T follicular helper cell (primary cell): ENCODE measurements at regions not wholly inside any gene's neighbourhood (a gene's known extent, or its start where the extent isn't known, plus 50 kb on each side); places are given as distances from the start of the nearest gene placed in this dataset.
"Not testable (repeated sequence)": the region's sequence is repeated elsewhere in the genome, so short reads cannot be mapped to it uniquely, and the experiment has no call there.

Experiments used
- DNase-seq: peaks from one replicate; pipeline ENCODE4 v3.0.0-alpha.2; 2020; ENCODE audit warnings: low read depth

DNA sequence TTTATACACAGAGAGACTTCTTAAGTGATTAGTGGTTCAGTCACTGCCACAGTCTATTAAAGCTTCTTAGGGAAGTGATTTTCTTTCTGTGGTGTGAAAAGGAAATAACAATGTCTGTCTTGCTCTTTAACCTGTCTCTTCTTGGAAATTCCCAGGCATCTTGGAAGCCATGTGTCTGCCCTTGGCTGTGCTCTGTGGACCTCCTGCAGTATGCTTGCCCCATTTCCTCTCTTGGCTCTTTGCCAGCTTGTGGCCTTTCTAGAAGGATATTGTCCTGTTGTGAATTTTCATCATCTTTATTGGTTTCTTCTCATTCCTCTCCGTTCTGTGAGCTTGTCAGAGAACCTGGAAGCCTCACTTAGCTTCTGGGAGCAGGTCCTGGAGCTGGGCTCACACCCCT, 338.4 kb upstream of the C2CD4B start:
- DNase-seq: no peak

DNA sequence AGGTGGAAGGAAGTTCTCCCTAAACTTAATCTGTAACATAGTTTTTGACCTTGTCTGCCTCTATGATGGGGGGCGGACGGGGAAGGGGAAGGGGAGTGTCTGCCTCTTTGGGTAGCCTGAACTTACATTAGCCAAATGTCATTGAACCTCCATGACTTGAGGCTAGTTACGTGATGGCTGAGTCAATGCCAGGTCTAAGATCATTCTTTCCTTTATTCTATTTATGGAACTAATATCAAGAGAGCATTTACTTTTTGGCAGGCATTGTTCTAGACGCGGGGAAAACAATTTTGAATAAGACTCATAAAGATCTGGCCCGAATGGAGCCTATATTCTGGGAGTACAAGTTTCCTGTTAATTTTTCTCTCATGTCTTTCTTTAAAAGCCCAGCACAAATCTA, 340.7 kb upstream of the C2CD4B start:
- no peak for DNase-seq

DNA sequence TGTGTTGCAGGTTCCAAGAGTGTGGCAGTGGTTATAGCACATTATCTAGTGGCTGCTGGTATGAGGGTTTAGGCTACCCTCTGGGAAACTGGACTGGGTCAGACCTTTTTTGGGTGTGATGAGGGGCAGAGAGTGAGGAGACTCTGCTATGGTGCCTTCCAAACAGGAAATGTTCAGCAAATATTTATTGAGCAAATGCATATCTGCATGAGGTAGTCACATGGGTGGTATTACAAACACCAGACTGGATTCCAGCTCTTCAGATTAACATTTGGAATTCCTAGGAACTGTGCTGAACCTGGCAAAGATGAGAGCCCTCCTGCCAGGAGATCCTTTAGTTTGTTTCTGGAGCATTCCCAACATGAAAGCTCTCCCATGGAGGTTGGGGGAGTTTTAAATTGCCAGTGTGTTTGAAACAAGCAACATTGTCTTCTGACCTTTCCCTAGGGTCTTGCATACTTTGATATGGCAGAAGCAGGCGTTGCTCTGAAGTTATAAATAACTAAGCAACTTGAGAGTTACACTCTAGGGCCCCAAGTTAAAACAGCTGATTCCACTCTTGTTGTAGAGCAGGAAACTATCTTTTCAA, 341.2 kb upstream of the C2CD4B start:
- DNase-seq: no peak

DNA sequence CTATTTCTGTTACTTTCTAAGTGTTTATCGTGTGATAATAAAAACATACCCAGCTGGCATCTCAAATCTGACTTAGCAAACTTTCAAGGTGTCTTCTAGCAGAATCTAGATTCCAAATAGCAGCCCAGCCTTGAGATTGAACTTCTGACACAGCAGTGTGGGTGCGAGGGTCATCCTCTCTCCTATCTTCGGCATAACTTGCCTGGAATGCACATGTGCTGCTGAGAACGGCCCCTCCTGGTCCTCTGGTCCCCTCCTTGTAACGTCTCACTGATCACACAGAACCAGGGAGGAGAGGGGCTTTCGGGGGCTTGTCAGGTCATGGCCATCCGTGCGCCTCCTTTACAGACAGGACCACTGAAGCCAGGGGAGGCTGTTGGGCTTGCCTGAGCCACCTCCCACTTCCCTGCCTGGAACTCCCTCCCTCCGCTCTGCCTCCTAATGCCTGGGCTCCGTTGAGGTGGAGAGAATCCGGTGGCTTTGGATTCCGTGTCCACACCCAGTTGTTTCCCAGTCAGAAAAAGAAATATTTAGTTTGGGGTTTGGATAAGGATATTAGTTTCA, 344.4 kb upstream of the C2CD4B start:
- no peak for DNase-seq

DNA sequence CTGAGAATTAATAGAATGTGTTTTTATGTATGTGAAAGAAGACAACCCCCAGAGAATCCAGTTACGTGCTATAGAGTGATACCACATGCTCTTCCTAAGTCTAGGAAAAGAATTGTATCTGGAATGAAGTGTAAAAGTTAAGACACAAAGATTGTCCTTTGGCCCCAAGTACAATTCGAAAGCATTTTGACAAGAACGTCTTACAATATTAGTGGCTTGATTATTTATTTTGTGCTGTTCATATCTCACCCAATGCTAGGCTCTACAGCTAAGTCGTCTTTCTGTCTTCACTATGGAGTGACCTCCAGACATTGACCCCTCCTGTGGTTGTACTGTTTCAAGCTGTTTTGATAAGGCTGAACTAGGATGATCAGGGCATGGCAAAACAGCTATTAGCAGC, 345.7 kb upstream of the C2CD4B start:
- no peak for DNase-seq

DNA sequence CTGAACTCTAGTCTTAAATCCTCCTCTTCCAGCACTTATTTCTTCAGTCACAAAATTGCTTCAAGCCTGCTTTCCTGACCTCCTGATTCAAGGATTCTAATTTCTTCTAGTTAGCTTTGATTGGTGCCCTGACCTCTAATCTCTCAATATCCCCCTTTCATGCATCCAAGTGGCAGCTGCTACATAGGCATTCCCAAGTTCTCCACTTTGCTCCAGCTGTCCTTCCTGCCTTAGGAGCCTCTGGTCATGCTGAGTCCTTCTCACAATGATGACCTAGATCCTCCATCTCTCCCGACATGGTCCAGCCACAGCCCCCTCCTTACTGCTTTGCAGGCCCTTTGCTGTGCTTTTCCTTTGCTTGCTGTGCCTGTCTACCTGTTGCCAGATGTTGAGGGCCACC, 347.8 kb upstream of the C2CD4B start:
- DNase-seq: no peak

DNA sequence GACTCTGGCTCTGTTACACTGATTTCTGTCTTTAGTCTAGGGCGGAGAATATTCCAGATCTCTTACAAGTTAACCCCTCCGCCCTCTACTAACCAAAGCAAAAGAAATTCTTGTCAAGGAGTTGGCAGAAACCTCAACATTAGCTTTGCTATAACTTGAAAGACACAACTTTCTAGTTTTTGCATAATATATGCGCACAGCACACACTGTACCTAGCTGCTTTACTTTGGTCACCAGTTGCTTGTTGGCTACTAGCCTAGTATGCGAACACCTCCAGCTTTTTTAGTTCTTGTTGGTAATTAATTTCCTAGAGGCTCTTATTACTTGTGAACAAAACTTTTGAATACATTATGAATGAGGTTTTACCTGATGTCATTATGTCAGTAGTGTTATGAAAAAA, 348.8 kb upstream of the C2CD4B start:
- no peak for DNase-seq

DNA sequence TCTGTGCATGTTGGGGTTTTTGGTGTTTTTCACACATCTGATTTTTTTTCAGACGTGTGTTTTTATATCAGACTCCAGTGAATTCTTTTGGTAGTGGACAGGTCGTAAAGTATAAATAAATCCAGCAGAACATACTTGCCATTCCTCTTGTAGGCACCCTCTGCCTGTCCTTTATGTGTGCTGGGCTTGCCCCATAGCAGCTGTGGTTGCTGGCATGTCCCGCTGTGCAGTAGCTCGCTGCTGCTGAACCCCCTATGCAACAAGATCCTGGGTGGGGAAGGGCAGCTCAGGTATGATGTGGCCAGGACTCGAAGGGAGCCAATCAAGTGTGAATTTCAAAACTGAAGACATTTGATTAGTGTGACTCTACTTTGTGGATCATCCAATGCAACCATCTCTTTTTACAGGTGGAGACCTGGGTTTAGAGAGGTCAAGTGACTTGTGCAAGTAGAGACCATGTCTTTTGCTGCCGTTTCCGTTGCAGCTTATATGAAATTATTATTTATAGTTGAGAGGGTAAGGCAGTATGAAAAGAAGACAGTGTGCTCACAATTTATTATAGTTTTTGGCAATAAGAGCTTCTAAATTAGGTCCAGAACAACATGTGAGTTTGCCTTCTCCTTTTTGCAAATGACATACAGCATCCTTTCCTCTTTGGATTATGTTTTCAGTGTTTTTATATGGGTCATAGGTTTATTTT, 350.8 kb upstream of the C2CD4B start:
- no peak for DNase-seq

DNA sequence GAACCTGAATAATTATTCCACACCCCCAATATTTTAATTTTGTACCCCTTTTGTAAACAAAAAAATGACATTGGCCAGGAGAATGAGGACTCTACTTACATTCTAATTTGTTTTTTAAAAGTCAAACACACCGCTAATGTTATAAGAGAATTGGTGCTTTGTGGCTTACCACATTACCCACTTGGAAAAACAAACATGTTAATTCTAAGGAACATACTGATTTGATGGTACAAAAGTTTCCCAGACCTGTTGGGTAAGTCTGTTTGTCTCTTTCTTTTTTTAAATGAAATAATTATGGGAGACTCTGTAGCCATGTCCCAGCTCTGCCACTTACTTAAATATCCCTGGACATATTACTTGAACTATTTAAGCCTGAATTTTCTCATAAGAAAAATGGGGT, 352.5 kb upstream of the C2CD4B start:
- no peak for DNase-seq

DNA sequence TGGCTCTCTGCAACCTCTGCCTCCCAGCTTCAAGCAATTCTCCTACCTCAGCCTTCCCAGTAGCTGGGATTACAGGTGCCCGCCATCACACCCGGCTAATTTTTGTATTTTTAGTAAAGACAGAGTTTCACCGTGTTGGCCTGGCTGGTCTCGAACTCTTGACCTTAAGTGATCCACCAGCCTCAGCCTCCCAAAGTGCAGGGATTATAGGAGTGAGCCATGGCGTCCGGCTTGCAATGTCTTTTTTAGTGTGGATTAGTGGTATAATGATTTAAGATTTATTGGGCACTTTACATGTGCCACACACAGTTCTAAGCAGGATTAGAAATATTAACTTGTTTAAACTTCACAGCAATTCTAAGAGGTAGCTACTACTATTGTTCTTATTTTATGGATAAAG, 353.6 kb upstream of the C2CD4B start:
- DNase-seq: not testable (repeated sequence)

DNA sequence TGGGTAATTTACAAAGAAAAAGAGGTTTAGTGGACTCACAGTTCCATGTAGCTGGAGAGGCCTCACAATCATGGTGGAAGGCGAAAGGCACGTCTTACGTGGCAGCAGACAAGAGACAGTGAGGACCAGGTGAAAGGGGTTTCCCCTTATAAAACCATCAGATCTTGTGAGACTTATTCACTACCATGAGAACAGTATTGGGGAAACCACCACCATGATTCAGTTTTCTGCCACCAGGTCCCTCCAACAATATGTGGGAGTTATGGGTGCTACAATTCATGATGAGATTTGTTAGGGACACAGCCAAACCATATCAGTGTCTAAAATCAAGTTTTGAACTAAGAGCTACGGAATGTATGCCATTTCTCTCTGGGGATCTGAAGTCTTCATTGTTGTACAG, 354.8 kb upstream of the C2CD4B start:
- no peak for DNase-seq

DNA sequence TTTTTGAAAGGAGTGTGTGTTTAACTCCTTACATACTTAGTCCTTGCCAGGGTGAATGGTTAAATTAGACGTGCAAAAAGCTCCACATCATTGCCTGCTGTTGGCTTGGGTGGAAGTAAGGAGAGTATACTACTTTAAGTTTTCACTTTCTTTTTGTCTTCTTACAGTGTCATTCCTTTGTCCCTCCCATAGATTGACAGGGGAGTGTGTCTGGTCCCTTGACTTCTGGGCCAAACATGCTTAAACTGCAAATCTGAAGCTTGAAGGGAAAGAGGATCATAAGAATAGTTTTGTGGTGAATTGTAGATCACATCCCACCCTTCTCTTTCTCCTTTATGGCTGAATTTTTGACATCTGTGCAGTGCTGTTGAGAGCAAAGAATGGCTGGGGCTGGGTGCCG, 355.8 kb upstream of the C2CD4B start:
- DNase-seq: no peak

DNA sequence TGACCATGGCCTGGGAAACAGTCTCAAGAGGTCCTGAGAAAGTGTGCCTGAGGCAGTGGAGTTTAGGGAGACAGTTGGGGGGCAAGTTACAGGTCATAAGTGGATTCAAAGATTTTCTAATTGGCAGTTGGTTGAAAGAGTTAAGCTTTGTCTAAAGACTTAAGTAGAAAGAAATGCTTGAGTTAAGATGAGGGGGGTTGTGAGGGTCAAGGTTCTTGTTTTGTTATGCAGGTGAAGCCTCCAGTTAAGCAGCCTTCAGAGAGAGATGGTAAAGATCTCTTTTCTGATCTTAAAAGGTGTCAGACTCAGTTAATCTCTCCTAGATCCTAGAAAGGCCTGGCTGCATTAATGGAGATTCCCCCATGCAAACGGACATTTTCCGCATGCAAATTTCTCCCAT, 356.3 kb upstream of the C2CD4B start:
- DNase-seq: no peak

DNA sequence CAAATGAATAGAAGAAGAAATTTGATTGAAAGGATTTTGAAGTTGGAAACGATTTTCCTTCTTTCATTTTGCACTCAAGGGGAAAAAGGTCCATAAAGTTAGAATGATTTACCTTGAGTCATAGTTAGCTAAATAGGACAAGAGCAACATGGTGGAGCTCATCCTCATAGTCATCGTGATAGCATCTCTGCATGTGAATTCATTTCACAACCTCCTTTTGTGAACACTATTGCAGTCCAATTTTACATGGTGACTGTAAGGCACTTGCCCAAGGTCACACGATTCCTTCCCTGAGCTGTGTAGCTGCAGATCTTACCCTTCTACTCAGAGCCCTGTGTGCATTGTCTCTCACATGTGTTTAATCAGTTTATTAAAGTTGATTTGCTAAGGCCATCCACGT, 359.8 kb upstream of the C2CD4B start:
- no peak for DNase-seq

DNA sequence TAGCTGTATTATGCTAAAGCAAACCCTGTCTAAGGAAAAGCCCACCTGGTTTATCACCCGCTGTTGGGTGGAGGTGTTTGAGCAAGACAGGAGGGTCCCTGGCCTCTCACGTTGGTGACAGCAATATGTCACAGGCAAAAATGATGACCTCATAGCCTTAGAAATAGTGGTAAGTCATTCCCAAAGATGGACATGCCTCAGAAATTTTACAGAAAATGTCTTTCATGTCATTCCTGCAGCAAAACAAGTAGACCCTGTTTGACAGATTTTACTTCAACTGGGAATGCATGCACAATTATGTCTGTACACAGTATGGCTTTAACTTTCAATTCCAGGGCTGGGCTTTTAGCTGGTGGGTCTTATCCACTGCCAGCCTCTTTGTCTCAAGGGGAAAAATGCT, 362.3 kb upstream of the C2CD4B start:
- DNase-seq: no peak

DNA sequence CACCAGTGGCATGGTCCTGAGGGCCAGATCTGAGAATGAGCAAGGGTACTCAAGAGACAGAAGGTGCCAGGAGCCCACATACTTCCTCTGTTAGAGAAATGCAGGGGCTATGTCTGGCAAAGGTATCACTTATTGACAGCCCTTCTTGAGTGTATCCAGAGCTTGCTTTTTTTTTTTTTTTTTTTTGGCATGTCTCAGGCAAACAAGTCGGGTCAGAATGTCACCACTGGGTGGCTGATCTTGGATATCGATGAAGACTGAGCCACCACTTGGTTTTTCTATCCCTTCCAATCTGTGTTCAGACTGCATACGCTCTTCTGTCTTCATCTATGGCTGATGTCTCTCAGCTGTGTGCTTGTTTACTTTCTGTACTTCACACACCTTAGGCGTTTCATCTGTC, 363.4 kb upstream of the C2CD4B start:
- no peak for DNase-seq

DNA sequence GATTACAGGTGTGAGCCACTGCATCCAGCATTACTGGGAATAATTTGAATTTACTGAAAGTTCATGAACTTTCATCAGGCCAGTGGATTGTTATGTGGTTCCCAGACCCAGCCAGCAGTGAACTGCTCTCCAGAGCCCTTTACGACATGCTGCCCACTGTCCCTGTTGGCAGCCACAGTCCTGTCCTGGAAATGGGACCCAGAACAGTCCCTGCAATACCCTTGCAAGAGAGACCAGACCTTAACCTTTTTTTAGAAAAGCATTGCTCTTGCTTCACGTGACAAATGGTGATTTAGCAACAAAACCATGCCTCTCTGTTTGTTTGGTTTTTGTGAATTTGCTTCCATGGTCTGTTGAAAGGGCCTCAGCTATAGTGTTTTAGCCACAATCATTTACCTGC, 367.3 kb upstream of the C2CD4B start:
- DNase-seq: no peak

DNA sequence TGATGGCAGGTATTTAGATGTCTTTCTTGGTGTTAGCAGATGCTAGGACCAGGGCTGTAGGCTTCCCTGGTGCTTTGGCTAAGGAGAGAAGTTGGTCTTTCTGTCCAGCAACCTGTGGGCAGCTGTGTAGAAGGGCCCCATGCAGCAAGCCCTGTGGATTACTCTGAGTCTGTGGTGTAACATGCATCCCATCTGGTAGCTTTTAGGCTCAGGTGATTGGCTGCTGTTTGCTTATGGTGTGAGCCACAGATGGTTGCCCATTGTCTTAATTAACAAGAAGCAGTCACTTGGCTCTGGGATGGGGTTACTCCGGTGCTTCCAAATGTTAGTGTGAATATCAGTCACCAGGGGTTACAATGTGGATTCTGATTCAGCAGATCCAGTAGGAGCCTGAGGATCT, 368.6 kb upstream of the C2CD4B start:
- no peak for DNase-seq

DNA sequence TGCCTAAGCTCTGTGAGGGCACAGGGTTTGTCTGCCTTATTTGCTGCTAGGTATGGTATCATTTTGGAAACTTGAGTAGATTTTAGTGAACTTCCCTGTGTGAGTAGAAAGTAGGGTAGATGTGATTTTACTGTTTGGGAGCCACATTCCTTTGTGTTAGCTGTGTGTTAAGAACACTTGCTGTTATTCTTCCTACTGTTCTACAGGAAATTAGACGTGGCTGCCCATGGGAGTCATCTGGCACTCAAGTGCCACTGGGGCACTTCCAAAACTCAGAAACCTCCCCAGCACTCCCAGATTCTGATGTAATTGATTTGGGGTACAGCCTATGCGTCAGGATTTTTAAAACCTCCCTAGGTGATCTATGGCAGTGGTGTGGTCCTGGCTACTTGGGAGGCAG, 369.9 kb upstream of the C2CD4B start:
- DNase-seq: no peak

DNA sequence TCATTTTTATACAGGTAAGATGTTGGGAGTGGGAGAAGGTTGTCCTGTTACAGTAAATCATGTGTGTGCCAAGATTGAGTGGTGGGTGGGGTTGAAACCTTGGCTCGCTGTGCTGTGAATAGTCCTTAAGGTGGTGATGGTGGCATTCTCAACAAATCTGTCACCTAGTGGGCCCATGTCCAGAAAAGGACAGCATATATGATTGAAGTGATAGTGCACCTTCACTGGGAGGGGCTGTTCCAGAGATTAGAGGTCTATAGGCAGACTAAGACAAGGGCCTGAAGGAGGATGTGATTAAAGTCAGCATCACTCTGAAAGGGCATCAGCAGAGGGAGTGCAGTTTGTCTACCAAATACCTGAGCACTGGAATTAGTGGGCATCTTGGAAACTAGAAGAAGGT, 374.2 kb upstream of the C2CD4B start:
- DNase-seq: no peak

DNA sequence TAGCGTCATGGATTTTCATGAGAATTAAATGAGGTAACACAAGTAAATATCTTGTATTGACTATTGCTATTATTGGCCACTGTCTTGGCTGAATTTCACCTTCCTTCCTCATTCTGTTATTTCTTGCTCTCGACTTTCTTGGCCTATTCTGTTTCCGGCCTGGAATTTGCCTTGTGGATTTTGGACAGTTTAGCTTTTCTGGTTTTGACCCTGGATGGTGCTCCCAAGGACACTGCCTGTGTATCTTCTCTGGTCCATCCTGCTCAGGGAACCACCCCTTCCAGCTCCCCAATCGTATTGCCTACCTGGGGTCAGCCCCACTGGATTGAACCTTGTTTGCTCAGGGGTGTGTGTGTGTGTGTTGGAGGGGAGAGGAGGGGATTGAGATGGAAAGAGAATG, 376.2 kb upstream of the C2CD4B start:
- DNase-seq: no peak

DNA sequence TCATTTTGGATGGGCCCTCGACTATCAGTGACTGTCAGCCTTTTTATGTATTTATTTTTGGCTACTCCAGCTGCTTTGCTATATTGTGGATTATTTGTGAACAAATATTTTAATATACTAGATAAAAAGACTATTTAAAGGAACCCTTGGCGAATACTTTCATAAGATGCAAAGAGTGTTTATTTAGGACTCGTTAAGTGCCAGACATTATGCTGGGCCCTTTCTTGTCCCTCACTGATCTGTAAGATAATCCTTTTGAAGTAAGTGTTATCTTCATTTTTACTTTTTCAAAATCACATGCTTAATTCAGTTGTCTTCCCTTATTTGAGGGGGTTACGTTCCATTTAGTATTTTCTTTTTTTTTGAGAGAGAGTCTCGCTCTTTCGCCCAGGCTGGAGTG, 376.8 kb upstream of the C2CD4B start:
- no peak for DNase-seq

DNA sequence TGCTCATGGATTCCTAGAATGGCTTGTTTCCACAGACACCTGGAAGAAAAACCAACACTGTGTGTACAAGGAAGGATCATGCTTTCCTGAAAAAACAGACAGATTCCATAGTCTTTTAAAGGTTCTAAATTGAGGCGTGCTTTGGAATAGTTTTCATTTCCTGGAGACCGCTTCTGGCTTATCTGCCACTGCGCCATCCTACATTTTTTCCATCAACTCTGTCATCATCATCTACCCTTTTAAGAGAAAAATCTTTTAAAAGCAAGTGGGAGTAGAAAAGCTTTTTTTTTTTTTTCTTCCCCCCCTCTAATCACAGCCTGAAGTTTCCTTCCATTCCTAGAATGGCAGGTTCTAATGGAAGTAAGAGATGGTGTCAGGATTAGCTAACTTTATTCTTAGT, 379.4 kb upstream of the C2CD4B start:
- no peak for DNase-seq
